GM18505 (cell line): ENCODE measurements at regions not wholly inside any gene's neighbourhood (a gene's known extent, or its start where the extent isn't known, plus 50 kb on each side); places are given as distances from the start of the nearest gene placed in this dataset.

Experiments
- ATAC-seq: cut with Tn5 transposase; IDR thresholded peaks from one replicate; pipeline ENCODE4 v1.9.1; 2021; ENCODE audit not compliant: unreplicated experiment
- POLR2A ChIP-seq: IDR thresholded peaks from 4 replicates; pipeline ENCODE4 v1.6.1; 2011; ENCODE audit warnings: borderline replicate concordance; ENCODE audit not compliant: insufficient read depth, insufficient read length; ENCODE audit errors: extremely low read depth

GRCh38 chr21:27690426-27690825 lies 723.5 kb upstream of the ADAMTS5 start:
- no peak for ATAC-seq
- TF ChIP-seq POLR2A: no peak

DNA sequence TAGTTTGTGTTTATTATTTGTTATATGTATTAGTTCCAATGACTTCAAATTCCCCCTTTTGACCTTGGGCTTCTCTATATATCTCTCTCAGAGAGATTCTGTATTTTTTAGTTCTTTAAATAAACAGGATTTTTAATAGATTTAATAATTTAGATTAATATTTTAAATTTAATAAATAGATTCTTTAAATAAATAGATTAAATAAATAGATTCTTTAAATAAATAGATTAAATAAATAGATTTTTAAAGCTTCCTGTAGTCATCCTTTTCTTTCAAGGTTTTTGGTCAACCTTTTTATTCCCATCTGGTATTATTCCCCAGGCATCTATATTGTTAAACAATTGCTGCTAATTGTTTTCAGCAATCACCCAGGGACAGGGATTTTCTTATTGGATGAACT lies 721.9 kb upstream of the ADAMTS5 start:
- ATAC-seq: no peak
- no peak for TF ChIP-seq POLR2A

DNA sequence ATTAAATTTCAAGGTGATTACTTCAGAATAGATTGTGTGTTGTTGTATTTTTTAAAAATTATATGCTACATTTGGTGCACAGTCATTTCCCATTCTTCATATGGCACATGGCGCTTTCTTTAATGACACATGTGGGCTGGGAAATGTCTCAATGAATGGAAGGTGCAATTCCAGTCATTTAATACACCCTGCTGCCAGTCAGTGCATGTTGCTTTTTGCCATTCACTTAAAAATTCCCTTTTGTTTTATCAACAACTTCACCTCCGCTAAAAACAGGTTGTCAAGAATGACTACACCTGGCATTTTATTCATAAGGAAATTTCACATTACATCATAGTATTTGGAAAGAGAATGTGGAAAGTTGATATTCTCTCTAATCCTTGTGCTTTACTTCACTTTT lies 716.4 kb upstream of the ADAMTS5 start:
- ATAC-seq: no peak

GRCh38 chr21:27681841-27682240 lies 715.0 kb upstream of the ADAMTS5 start:
- no peak for TF ChIP-seq POLR2A
- ATAC-seq: no peak

More for the DNA sequence above, 716.4 kb upstream of the ADAMTS5 start:
- no peak for TF ChIP-seq POLR2A

DNA sequence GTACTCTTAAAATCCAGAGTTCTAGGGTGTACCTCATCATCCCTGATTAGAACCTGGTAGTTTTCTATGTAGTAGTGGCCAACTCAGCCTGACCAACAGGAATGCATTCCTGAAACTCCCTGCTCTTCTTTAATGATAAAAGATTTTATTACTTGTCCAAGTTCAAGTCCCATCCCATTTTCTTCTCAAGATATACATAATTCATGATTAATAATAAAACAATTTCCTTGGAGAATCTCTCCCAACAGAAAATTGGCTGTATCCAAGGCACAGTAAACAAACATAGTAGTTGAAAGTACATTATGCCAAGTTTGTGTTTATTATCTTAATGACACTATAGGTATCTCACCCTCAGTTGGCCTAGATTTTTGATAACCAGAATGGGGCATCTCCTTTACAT lies 714.1 kb upstream of the ADAMTS5 start:
- no peak for TF ChIP-seq POLR2A
- no peak for ATAC-seq

- TF ChIP-seq POLR2A: no peak
- no peak for ATAC-seq
These were observed 713.3 kb upstream of the ADAMTS5 start for GRCh38 chr21:27680181-27680580.

GRCh38 chr21:27678511-27678910 lies 711.6 kb upstream of the ADAMTS5 start:
- ATAC-seq: no peak
- no peak for TF ChIP-seq POLR2A

GRCh38 chr21:27677546-27677945 lies 710.7 kb upstream of the ADAMTS5 start:
- TF ChIP-seq POLR2A: no peak
- no peak for ATAC-seq

DNA sequence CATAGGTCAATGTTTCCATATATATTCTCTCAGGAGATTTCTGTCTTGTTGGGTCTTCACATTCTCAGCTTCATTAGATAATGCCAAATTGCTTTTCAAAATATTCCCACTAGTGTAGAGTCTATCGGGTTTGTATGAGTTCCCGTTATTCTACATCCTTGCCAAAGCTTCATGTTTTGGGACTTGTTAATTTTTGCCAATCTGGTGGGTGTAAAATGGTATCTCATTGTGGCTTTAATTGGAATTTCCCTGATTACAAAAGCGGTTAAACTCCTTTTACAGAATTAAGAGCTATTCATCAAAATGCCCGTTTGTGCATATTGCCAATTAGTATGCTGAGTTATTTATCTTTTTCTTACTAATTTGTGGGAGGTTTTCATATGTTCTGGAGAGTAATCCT lies 708.4 kb upstream of the ADAMTS5 start:
- no peak for ATAC-seq
- TF ChIP-seq POLR2A: no peak

- no peak for ATAC-seq
- TF ChIP-seq POLR2A: no peak
These were observed 707.2 kb upstream of the ADAMTS5 start for GRCh38 chr21:27674041-27674615.

GRCh38 chr21:27673581-27673980 lies 706.7 kb upstream of the ADAMTS5 start:
- ATAC-seq: no peak
- TF ChIP-seq POLR2A: no peak

DNA sequence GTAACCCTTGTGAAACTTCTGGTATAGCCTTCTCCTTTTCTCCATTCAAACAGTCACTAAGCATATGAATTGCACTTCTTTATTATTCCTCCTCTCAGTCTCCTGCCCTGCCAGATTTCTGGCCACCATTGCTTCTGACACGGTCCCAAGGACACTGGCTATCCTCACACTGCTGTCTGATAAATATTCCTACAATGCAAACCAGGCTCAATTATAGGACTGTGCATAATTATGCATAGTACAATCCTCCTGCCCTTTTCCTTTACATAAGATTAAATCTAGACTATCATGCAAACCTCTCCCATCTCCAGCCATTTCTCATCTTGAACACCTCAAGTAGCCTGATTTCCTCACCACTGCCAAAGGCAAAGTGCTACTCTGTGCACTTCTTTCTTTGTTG lies 704.3 kb upstream of the ADAMTS5 start:
- no peak for ATAC-seq

GRCh38 chr21:27653481-27653880 lies 686.6 kb upstream of the ADAMTS5 start:
- ATAC-seq: no peak
- no peak for TF ChIP-seq POLR2A

More for the DNA sequence above, 704.3 kb upstream of the ADAMTS5 start:
- TF ChIP-seq POLR2A: no peak

DNA sequence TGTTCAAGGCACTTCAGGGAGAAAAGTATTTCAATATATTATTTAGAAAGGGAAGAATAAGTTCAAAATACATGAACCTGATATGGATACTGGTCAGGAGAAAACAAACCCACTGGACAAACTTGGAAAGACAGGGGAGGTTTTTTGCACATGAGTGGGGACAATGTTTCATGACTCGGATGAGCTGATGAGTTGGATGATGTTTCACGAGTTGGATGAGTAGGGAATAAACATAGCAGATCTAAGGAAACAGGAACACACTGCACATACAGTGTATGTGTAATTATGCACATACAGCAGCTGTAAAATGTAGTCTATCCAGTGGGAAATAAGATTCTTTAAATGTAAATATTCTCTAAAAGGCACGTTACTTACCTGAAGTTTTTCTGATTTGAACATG lies 682.9 kb upstream of the ADAMTS5 start:
- no peak for ATAC-seq
- TF ChIP-seq POLR2A: no peak

- no peak for ATAC-seq
- TF ChIP-seq POLR2A: no peak
These were observed 682.4 kb upstream of the ADAMTS5 start for GRCh38 chr21:27649323-27649722.
